Stomach (tissue), 4 donors: ENCODE measurements at regions not wholly inside any gene's neighbourhood (a gene's known extent, or its start where the extent isn't known, plus 50 kb on each side); places are given as distances from the start of the nearest gene placed in this dataset.

ENCODE experiments used
- EP300 ChIP-seq: sonication (generic); formaldehyde crosslinking; IDR thresholded peaks from one replicate; pipeline ENCODE4 v1.6.1; 2017; ENCODE audit warnings: antibody characterized with exemption
- POLR2A ChIP-seq, 4 donors: fragments of 450-650 bp; IDR thresholded peaks; one replicate each; pipeline ENCODE4 v1.6.1; 2016; ENCODE audit warnings: antibody characterized with exemption in 4 of 4, control low read depth in 2 of 4, mild to moderate bottlenecking in 1 of 4, moderate library complexity in 1 of 4
- POLR2AphosphoS5 ChIP-seq, 3 donors: sonication (generic); formaldehyde crosslinking; IDR thresholded peaks; one replicate each; pipeline ENCODE4 v1.6.1; 2016; ENCODE audit warnings: antibody characterized with exemption in 3 of 3
- TF ChIP-seq, protein P1 (sequence below), 7 experiments: fragments of 450-650 bp in 4 of 7; fragments of 200-600 bp in 3 of 7; sonication (generic) in 3 of 7; IDR thresholded peaks; one replicate each; pipeline ENCODE4 v1.5.1; 2016 to 2019; ENCODE audit warnings: antibody characterized with exemption in 7 of 7, control low read depth in 2 of 7, mild to moderate bottlenecking in 1 of 7

GRCh38 chr17:34869641-34870040, 91.6 kb downstream of the CCT6B start:
- TF ChIP-seq EP300 (no peak), POLR2AphosphoS5 (IDR thresholded peaks at IDR 0.05) (no peak), POLR2A (IDR thresholded peaks at IDR 0.05) (no peak)
- TF ChIP-seq, protein P1, sequence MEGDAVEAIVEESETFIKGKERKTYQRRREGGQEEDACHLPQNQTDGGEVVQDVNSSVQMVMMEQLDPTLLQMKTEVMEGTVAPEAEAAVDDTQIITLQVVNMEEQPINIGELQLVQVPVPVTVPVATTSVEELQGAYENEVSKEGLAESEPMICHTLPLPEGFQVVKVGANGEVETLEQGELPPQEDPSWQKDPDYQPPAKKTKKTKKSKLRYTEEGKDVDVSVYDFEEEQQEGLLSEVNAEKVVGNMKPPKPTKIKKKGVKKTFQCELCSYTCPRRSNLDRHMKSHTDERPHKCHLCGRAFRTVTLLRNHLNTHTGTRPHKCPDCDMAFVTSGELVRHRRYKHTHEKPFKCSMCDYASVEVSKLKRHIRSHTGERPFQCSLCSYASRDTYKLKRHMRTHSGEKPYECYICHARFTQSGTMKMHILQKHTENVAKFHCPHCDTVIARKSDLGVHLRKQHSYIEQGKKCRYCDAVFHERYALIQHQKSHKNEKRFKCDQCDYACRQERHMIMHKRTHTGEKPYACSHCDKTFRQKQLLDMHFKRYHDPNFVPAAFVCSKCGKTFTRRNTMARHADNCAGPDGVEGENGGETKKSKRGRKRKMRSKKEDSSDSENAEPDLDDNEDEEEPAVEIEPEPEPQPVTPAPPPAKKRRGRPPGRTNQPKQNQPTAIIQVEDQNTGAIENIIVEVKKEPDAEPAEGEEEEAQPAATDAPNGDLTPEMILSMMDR (IDR thresholded peaks at IDR 0.05): no peak
